Naive B cell (primary cell): ENCODE measurements at regions not wholly inside any gene's neighbourhood (a gene's known extent, or its start where the extent isn't known, plus 50 kb on each side); places are given as distances from the start of the nearest gene placed in this dataset.

Experiments
- ATAC-seq, 2 donors: fragments of 150-1000 bp; cut with Tn5 transposase; 2 replicates each; pipeline ENCODE4 v1.10.0; 2021; ENCODE audit warnings: low read depth in 2 of 2, mild to moderate bottlenecking in 2 of 2, moderate library complexity in 2 of 2
- DNase-seq: peaks from one replicate; pipeline ENCODE4 v3.0.0; 2022
- H3K27ac Mint-ChIP-seq, 6 donors: one replicate each; pipeline ENCODE4 v1.8.0; 2020 to 2022; ENCODE audit warnings: mild to moderate bottlenecking in 6 of 6, mixed read lengths in 6 of 6, moderate library complexity in 5 of 6, inconsistent platforms in 2 of 6
- H3K27me3 Mint-ChIP-seq, 3 donors: one replicate each; pipeline ENCODE4 v1.8.0; 2021 to 2022; ENCODE audit warnings: mixed read lengths in 3 of 3, mild to moderate bottlenecking in 1 of 3
- H3K36me3 Mint-ChIP-seq, 2 donors: one replicate each; pipeline ENCODE4 v1.8.0; 2020 to 2022; ENCODE audit warnings: mixed read lengths in 2 of 2, inconsistent platforms in 1 of 2, mild to moderate bottlenecking in 1 of 2
- H3K4me1 Mint-ChIP-seq, 3 donors: one replicate each; pipeline ENCODE4 v1.8.0; 2020 to 2022; ENCODE audit warnings: mixed read lengths in 3 of 3, inconsistent platforms in 1 of 3, mild to moderate bottlenecking in 1 of 3, moderate library complexity in 1 of 3
- H3K4me3 Mint-ChIP-seq, 8 donors: one replicate each; pipeline ENCODE4 v1.8.0; 2020 to 2022; ENCODE audit warnings: mild to moderate bottlenecking in 8 of 8, mixed read lengths in 8 of 8, moderate library complexity in 8 of 8, inconsistent platforms in 2 of 8
- H3K9me3 Mint-ChIP-seq, 7 donors: one replicate each; pipeline ENCODE4 v1.8.0; 2020 to 2022; ENCODE audit warnings: mixed read lengths in 7 of 7, mild to moderate bottlenecking in 5 of 7, inconsistent platforms in 2 of 7, moderate library complexity in 1 of 7

- Mint-ChIP-seq H3K27ac (no peak overlapping the region), H3K27me3 (no peaks in the 10 kb centered on the region), H3K4me1 (no peaks in the 10 kb centered on the region), H3K4me3 (no peak overlapping the region), H3K9me3 (peaks cover 0 to 9% (median 3%) of the 10 kb centered on the region in 7 donors), H3K36me3 (no peaks in the 10 kb centered on the region)
- ATAC-seq (no peak), DNase-seq (no peak)
Measured at GRCh38 chr3:74107451-74107850, 482.7 kb upstream of the PDZRN3 start.

- no peak for ATAC-seq
- Mint-ChIP-seq H3K27ac (no peak overlapping the region), H3K27me3 (no peaks in the 10 kb centered on the region), H3K36me3 (no peaks in the 10 kb centered on the region), H3K4me1 (no peaks in the 10 kb centered on the region), H3K4me3 (no peak overlapping the region), H3K9me3 (peaks cover 0 to 10% (median 3%) of the 10 kb centered on the region in 7 donors)
- DNase-seq: no peak
Measured at GRCh38 chr3:74106925-74107324, 482.2 kb upstream of the PDZRN3 start.

GRCh38 chr3:74091204-74091603, 466.5 kb upstream of the PDZRN3 start:
- Mint-ChIP-seq H3K27ac (no peak overlapping the region), H3K4me1 (no peaks in the 10 kb centered on the region), H3K36me3 (no peaks in the 10 kb centered on the region), H3K27me3 (no peaks in the 10 kb centered on the region), H3K9me3 (peaks cover 4 to 36% (median 7%) of the 10 kb centered on the region in 7 donors), H3K4me3 (no peak overlapping the region)
- DNase-seq (no peak), ATAC-seq (no peak)

GRCh38 chr3:74089814-74090213, 465.1 kb upstream of the PDZRN3 start:
- Mint-ChIP-seq H3K27me3 (no peaks in the 10 kb centered on the region), H3K9me3 (peaks cover 4 to 36% (median 7%) of the 10 kb centered on the region in 7 donors), H3K4me3 (peak overlapping the region in 1 of 8 donors; percentile 86), H3K27ac (no peak overlapping the region), H3K36me3 (no peaks in the 10 kb centered on the region), H3K4me1 (no peaks in the 10 kb centered on the region)
- ATAC-seq (no peak), DNase-seq (no peak)

- DNase-seq: no peak
- no peak for ATAC-seq
- Mint-ChIP-seq H3K4me1 (no peaks in the 10 kb centered on the region), H3K9me3 (peaks cover 0 to 5% (median 0%) of the 10 kb centered on the region in 7 donors), H3K27me3 (no peaks in the 10 kb centered on the region), H3K27ac (no peak overlapping the region), H3K36me3 (no peaks in the 10 kb centered on the region), H3K4me3 (no peak overlapping the region)
Measured at GRCh38 chr3:74080056-74080461, 455.3 kb upstream of the PDZRN3 start.

- H3K4me1 Mint-ChIP-seq: no peaks in the 10 kb centered on the region
- no peak overlapping the region for H3K27ac Mint-ChIP-seq
- DNase-seq (no peak), ATAC-seq (no peak)
- no peaks in the 10 kb centered on the region for H3K36me3 Mint-ChIP-seq
- no peak overlapping the region for H3K4me3 Mint-ChIP-seq
- no peaks in the 10 kb centered on the region for H3K27me3 Mint-ChIP-seq
- H3K9me3 Mint-ChIP-seq: peaks cover 0 to 6% (median 1%) of the 10 kb centered on the region in 7 donors
Measured at GRCh38 chr3:74075241-74075640, 450.5 kb upstream of the PDZRN3 start.

- DNase-seq (no peak), ATAC-seq (no peak)
- H3K4me3 Mint-ChIP-seq: no peak overlapping the region
- no peaks in the 10 kb centered on the region for H3K4me1 Mint-ChIP-seq
- H3K27me3 Mint-ChIP-seq: no peaks in the 10 kb centered on the region
- H3K9me3 Mint-ChIP-seq: peaks cover 0 to 6% (median 1%) of the 10 kb centered on the region in 7 donors
- H3K27ac Mint-ChIP-seq: no peak overlapping the region
- no peaks in the 10 kb centered on the region for H3K36me3 Mint-ChIP-seq
Measured at GRCh38 chr3:74074700-74075099, 450.0 kb upstream of the PDZRN3 start.

- Mint-ChIP-seq H3K36me3 (no peaks in the 10 kb centered on the region), H3K27ac (no peak overlapping the region), H3K4me1 (no peaks in the 10 kb centered on the region), H3K4me3 (no peak overlapping the region), H3K27me3 (no peaks in the 10 kb centered on the region), H3K9me3 (peaks cover 0 to 16% (median 4%) of the 10 kb centered on the region in 7 donors)
- DNase-seq: no peak
- no peak for ATAC-seq
Measured at GRCh38 chr3:74067296-74067695, 442.6 kb upstream of the PDZRN3 start.

- ATAC-seq (no peak), DNase-seq (no peak)
- Mint-ChIP-seq H3K36me3 (no peaks in the 10 kb centered on the region), H3K27me3 (no peaks in the 10 kb centered on the region), H3K27ac (no peak overlapping the region), H3K4me1 (no peaks in the 10 kb centered on the region), H3K4me3 (no peak overlapping the region), H3K9me3 (peaks cover 0 to 16% (median 4%) of the 10 kb centered on the region in 7 donors)
Measured at GRCh38 chr3:74066456-74066855, 441.7 kb upstream of the PDZRN3 start.

- Mint-ChIP-seq H3K4me3 (no peak overlapping the region), H3K9me3 (peaks cover 0 to 15% (median 3%) of the 10 kb centered on the region in 7 donors), H3K36me3 (no peaks in the 10 kb centered on the region), H3K4me1 (no peaks in the 10 kb centered on the region), H3K27ac (no peak overlapping the region), H3K27me3 (no peaks in the 10 kb centered on the region)
- no peak for DNase-seq
- ATAC-seq: no peak
Measured at GRCh38 chr3:74059923-74060600, 435.3 kb upstream of the PDZRN3 start.

- H3K9me3 Mint-ChIP-seq: peaks cover 0 to 15% (median 4%) of the 10 kb centered on the region in 7 donors
Measured at GRCh38 chr3:74059301-74059922, 434.7 kb upstream of the PDZRN3 start.

GRCh38 chr3:74057169-74057568, 432.4 kb upstream of the PDZRN3 start:
- ATAC-seq: no peak
- no peak overlapping the region for H3K4me3 Mint-ChIP-seq
- no peak overlapping the region for H3K27ac Mint-ChIP-seq
- no peak for DNase-seq
- H3K27me3 Mint-ChIP-seq: no peaks in the 10 kb centered on the region
- H3K9me3 Mint-ChIP-seq: peaks cover 0 to 7% (median 4%) of the 10 kb centered on the region in 7 donors
- H3K36me3 Mint-ChIP-seq: no peaks in the 10 kb centered on the region
- no peaks in the 10 kb centered on the region for H3K4me1 Mint-ChIP-seq

More at GRCh38 chr3:74059301-74059922, 434.7 kb upstream of the PDZRN3 start:
- no peak overlapping the region for H3K4me3 Mint-ChIP-seq
- H3K36me3 Mint-ChIP-seq: no peaks in the 10 kb centered on the region
- ATAC-seq: no peak
- H3K27me3 Mint-ChIP-seq: no peaks in the 10 kb centered on the region
- H3K4me1 Mint-ChIP-seq: no peaks in the 10 kb centered on the region
- peak overlapping the region in 1 of 6 donors; percentile 37 for H3K27ac Mint-ChIP-seq
- no peak for DNase-seq

- Mint-ChIP-seq H3K36me3 (no peaks in the 10 kb centered on the region), H3K9me3 (peaks cover 0 to 7% (median 4%) of the 10 kb centered on the region in 7 donors), H3K4me1 (no peaks in the 10 kb centered on the region), H3K4me3 (no peak overlapping the region), H3K27ac (no peak overlapping the region), H3K27me3 (no peaks in the 10 kb centered on the region)
- ATAC-seq (no peak), DNase-seq (no peak)
Measured at GRCh38 chr3:74055061-74055460, 430.3 kb upstream of the PDZRN3 start.

GRCh38 chr3:74054566-74054965, 429.8 kb upstream of the PDZRN3 start:
- H3K4me3 Mint-ChIP-seq: no peak overlapping the region

More at GRCh38 chr3:74054566-74054965, 429.8 kb upstream of the PDZRN3 start:
- Mint-ChIP-seq H3K27ac (no peak overlapping the region), H3K36me3 (no peaks in the 10 kb centered on the region), H3K9me3 (peaks cover 0 to 9% (median 4%) of the 10 kb centered on the region in 7 donors), H3K4me1 (no peaks in the 10 kb centered on the region), H3K27me3 (no peaks in the 10 kb centered on the region)
- ATAC-seq: no peak
- no peak for DNase-seq
